ENCODE measurements at regions not wholly inside any gene's neighbourhood (a gene's known extent, or its start where the extent isn't known, plus 50 kb on each side); places are given as distances from the start of the nearest gene placed in this dataset.

DNA sequence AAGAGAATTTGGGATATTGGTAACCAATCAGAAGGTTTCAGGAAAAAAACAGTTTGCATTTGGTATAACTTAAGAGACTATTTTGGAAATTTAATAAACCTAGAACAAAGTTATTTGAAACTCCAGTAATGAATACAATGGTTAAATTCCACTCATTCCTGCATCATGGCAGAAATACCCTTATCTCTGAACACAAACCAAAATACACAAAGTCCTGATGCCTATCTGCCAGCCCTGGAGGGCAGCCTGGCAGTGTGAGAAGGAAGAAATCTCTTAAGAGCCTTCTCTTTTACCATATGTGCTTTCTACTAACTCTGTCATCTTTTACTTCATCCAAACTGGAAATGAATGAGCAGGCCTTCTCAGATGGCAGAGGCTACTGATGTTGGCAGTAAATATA is 147.1 kb upstream of the LYZL1 start:
- TF ChIP-seq, protein P1, sequence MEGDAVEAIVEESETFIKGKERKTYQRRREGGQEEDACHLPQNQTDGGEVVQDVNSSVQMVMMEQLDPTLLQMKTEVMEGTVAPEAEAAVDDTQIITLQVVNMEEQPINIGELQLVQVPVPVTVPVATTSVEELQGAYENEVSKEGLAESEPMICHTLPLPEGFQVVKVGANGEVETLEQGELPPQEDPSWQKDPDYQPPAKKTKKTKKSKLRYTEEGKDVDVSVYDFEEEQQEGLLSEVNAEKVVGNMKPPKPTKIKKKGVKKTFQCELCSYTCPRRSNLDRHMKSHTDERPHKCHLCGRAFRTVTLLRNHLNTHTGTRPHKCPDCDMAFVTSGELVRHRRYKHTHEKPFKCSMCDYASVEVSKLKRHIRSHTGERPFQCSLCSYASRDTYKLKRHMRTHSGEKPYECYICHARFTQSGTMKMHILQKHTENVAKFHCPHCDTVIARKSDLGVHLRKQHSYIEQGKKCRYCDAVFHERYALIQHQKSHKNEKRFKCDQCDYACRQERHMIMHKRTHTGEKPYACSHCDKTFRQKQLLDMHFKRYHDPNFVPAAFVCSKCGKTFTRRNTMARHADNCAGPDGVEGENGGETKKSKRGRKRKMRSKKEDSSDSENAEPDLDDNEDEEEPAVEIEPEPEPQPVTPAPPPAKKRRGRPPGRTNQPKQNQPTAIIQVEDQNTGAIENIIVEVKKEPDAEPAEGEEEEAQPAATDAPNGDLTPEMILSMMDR (IDR thresholded peaks at IDR 0.05; ENCODE audit: low read depth, low read length, missing input control) = no peak
- TF ChIP-seq RAD21 (IDR thresholded peaks at IDR 0.05) (no peak), MAX (IDR thresholded peaks at IDR 0.05) (no peak), SP1 (IDR thresholded peaks at IDR 0.05) (no peak), ZBTB33 (IDR thresholded peaks at IDR 0.05) (no peak), RXRA (IDR thresholded peaks at IDR 0.05) (no peak), TAF1 (conservative IDR thresholded peaks at IDR 0.05) (no peak)
- TF ChIP-seq, protein P2, sequence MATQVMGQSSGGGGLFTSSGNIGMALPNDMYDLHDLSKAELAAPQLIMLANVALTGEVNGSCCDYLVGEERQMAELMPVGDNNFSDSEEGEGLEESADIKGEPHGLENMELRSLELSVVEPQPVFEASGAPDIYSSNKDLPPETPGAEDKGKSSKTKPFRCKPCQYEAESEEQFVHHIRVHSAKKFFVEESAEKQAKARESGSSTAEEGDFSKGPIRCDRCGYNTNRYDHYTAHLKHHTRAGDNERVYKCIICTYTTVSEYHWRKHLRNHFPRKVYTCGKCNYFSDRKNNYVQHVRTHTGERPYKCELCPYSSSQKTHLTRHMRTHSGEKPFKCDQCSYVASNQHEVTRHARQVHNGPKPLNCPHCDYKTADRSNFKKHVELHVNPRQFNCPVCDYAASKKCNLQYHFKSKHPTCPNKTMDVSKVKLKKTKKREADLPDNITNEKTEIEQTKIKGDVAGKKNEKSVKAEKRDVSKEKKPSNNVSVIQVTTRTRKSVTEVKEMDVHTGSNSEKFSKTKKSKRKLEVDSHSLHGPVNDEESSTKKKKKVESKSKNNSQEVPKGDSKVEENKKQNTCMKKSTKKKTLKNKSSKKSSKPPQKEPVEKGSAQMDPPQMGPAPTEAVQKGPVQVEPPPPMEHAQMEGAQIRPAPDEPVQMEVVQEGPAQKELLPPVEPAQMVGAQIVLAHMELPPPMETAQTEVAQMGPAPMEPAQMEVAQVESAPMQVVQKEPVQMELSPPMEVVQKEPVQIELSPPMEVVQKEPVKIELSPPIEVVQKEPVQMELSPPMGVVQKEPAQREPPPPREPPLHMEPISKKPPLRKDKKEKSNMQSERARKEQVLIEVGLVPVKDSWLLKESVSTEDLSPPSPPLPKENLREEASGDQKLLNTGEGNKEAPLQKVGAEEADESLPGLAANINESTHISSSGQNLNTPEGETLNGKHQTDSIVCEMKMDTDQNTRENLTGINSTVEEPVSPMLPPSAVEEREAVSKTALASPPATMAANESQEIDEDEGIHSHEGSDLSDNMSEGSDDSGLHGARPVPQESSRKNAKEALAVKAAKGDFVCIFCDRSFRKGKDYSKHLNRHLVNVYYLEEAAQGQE (IDR thresholded peaks at IDR 0.05) = no peak
